ENCODE measurements at regions not wholly inside any gene's neighbourhood (a gene's known extent, or its start where the extent isn't known, plus 50 kb on each side); places are given as distances from the start of the nearest gene placed in this dataset.

- Histone ChIP-seq H3K27me3 (ENCODE audit: control insufficient read depth, insufficient read depth, low read length) (no peaks in the 10 kb centered on the region), H3K4me3 (ENCODE audit: low read depth, low read length) (no peak overlapping the region), H3K36me3 (ENCODE audit: control insufficient read depth, insufficient read depth, low read length) (no peaks in the 10 kb centered on the region)
- DNase-seq (ENCODE audit: low read depth) (no peak), FAIRE-seq (no peak)
- TF ChIP-seq, protein P1, sequence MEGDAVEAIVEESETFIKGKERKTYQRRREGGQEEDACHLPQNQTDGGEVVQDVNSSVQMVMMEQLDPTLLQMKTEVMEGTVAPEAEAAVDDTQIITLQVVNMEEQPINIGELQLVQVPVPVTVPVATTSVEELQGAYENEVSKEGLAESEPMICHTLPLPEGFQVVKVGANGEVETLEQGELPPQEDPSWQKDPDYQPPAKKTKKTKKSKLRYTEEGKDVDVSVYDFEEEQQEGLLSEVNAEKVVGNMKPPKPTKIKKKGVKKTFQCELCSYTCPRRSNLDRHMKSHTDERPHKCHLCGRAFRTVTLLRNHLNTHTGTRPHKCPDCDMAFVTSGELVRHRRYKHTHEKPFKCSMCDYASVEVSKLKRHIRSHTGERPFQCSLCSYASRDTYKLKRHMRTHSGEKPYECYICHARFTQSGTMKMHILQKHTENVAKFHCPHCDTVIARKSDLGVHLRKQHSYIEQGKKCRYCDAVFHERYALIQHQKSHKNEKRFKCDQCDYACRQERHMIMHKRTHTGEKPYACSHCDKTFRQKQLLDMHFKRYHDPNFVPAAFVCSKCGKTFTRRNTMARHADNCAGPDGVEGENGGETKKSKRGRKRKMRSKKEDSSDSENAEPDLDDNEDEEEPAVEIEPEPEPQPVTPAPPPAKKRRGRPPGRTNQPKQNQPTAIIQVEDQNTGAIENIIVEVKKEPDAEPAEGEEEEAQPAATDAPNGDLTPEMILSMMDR (IDR thresholded peaks at IDR 0.05; ENCODE audit: insufficient read depth, low read length, severe bottlenecking): no peak
Measured at GRCh38 chr11:134901955-134902918, 490.2 kb upstream of the B3GAT1 start.

GRCh38 chr11:134901542-134901941, 489.5 kb upstream of the B3GAT1 start:
- no peaks in the 10 kb centered on the region for H3K27me3 ChIP-seq (ENCODE audit: control insufficient read depth, insufficient read depth, low read length)
- FAIRE-seq (no peak), DNase-seq (ENCODE audit: low read depth) (no peak)
- H3K36me3 ChIP-seq (ENCODE audit: control insufficient read depth, insufficient read depth, low read length): no peaks in the 10 kb centered on the region
- no peak overlapping the region for H3K4me3 ChIP-seq (ENCODE audit: low read depth, low read length)
- TF ChIP-seq, protein P1 (IDR thresholded peaks at IDR 0.05; ENCODE audit: insufficient read depth, low read length, severe bottlenecking): no peak

GRCh38 chr11:134893810-134894685, 482.0 kb upstream of the B3GAT1 start:
- no peak overlapping the region for H3K4me3 ChIP-seq (ENCODE audit: low read depth, low read length)
- no peak for FAIRE-seq
- no peak for DNase-seq (ENCODE audit: low read depth)
- H3K27me3 ChIP-seq (ENCODE audit: control insufficient read depth, insufficient read depth, low read length): no peaks in the 10 kb centered on the region
- H3K36me3 ChIP-seq (ENCODE audit: control insufficient read depth, insufficient read depth, low read length): no peaks in the 10 kb centered on the region
- TF ChIP-seq, protein P1 (IDR thresholded peaks at IDR 0.05; ENCODE audit: insufficient read depth, low read length, severe bottlenecking): no peak

DNA sequence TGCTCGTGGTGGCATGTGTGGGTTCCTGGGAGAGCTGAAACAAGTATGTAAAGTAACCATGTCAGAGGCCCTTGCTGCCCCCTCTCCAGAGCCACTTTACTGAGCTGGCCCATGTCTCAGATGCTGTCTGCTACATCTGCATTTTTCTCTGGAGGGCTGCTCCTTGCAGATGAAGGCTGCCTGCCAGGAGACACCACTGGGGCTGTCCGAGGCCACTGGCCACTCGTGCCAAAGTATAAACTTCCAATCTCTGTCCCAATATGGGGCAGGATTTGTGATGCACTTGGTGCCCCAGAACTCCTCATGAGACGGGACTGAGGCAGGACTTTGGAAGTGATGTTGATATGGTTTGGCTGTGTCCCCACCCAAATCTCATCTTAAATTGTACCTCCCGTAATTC, 478.4 kb upstream of the B3GAT1 start:
- no peak for FAIRE-seq
- H3K36me3 ChIP-seq (ENCODE audit: control insufficient read depth, insufficient read depth, low read length): no peaks in the 10 kb centered on the region
- no peak for DNase-seq (ENCODE audit: low read depth)
- no peaks in the 10 kb centered on the region for H3K27me3 ChIP-seq (ENCODE audit: control insufficient read depth, insufficient read depth, low read length)
- TF ChIP-seq, protein P1 (IDR thresholded peaks at IDR 0.05; ENCODE audit: insufficient read depth, low read length, severe bottlenecking): no peak
- H3K4me3 ChIP-seq (ENCODE audit: low read depth, low read length): no peak overlapping the region

DNA sequence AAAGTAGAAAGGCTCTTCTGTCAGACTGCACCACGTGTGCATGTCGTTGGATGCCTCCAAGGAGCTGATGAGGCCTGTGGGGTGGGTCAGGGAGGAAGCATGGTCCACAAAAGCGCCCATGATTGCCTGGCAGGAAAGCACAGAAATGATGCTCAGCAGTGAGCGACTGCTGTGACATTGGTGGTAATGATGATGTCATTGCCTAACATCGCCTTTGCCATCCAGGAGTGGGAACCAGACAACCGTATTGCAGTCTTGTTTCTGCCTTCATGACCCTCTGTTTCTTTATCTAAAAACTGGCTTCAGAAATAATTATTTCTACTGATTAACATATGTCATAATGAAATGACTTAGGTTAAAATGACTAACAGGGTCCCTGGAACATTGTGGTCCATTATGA, 477.8 kb upstream of the B3GAT1 start:
- no peaks in the 10 kb centered on the region for H3K27me3 ChIP-seq (ENCODE audit: control insufficient read depth, insufficient read depth, low read length)

More for the DNA sequence above, 477.8 kb upstream of the B3GAT1 start:
- DNase-seq (ENCODE audit: low read depth) (no peak), FAIRE-seq (no peak)
- TF ChIP-seq, protein P1 (IDR thresholded peaks at IDR 0.05; ENCODE audit: insufficient read depth, low read length, severe bottlenecking): no peak
- Histone ChIP-seq H3K4me3 (ENCODE audit: low read depth, low read length) (no peak overlapping the region), H3K36me3 (ENCODE audit: control insufficient read depth, insufficient read depth, low read length) (no peaks in the 10 kb centered on the region)

Measured in bronchial epithelial cell (primary cell).